H9 (cell line): ENCODE measurements at regions not wholly inside any gene's neighbourhood (a gene's known extent, or its start where the extent isn't known, plus 50 kb on each side); places are given as distances from the start of the nearest gene placed in this dataset.
"Not testable (repeated sequence)": the region's sequence is repeated elsewhere in the genome, so short reads cannot be mapped to it uniquely, and the experiment has no call there.

Source experiments
- DNase-seq: peaks from one replicate; pipeline ENCODE4 v3.0.0-alpha.2; 2017
- H2AFZ ChIP-seq: one replicate; pipeline ENCODE4 v1.6.1; 2013; ENCODE audit warnings: mild to moderate bottlenecking, low read length, control low read depth, moderate library complexity
- H2AK5ac ChIP-seq: 2 replicates; pipeline ENCODE4 v1.6.1; 2013; ENCODE audit warnings: low read length, control low read depth, mixed read lengths; ENCODE audit not compliant: insufficient read length
- H2BK120ac ChIP-seq: one replicate; pipeline ENCODE4 v1.6.1; 2013; ENCODE audit warnings: low read depth, mild to moderate bottlenecking, low read length, control low read depth, inconsistent platforms; ENCODE audit not compliant: poor library complexity, severe bottlenecking
- H2BK12ac ChIP-seq: 2 replicates; pipeline ENCODE4 v1.6.1; 2013; ENCODE audit warnings: low read length, control low read depth, mixed read lengths, low read depth; ENCODE audit not compliant: insufficient read length
- H2BK15ac ChIP-seq: 2 replicates; pipeline ENCODE4 v1.6.1; 2013; ENCODE audit warnings: low read depth, low read length, control low read depth
- H2BK20ac ChIP-seq: one replicate; pipeline ENCODE4 v1.6.1; 2013; ENCODE audit warnings: low read depth, mild to moderate bottlenecking, low read length, control low read depth, inconsistent platforms; ENCODE audit not compliant: poor library complexity, severe bottlenecking
- H2BK5ac ChIP-seq: 2 replicates; pipeline ENCODE4 v1.6.1; 2013; ENCODE audit warnings: low read length, control low read depth, mixed read lengths; ENCODE audit not compliant: insufficient read length
- H3K14ac ChIP-seq: 2 replicates; pipeline ENCODE4 v1.6.1; 2013; ENCODE audit warnings: low read length, control low read depth; ENCODE audit not compliant: insufficient read depth
- H3K18ac ChIP-seq: 2 replicates; pipeline ENCODE4 v1.6.1; 2013; ENCODE audit warnings: low read depth, mild to moderate bottlenecking, mixed read lengths, low read length, control low read depth; ENCODE audit not compliant: insufficient read length
- H3K23ac ChIP-seq: 2 replicates; pipeline ENCODE4 v1.6.1; 2013; ENCODE audit warnings: low read length, control low read depth, mixed read lengths, low read depth; ENCODE audit not compliant: insufficient read length
- H3K23me2 ChIP-seq: 2 replicates; pipeline ENCODE4 v1.6.1; 2013; ENCODE audit warnings: low read depth, mild to moderate bottlenecking, mixed read lengths, low read length, control low read depth; ENCODE audit not compliant: insufficient read length, poor library complexity, severe bottlenecking
- H3K27ac ChIP-seq: 2 replicates; pipeline ENCODE4 v1.5.1; 2013; ENCODE audit warnings: low read length, control low read depth, mixed read lengths, low read depth; ENCODE audit not compliant: insufficient read length
- H3K27me3 ChIP-seq: 2 replicates; pipeline ENCODE4 v1.6.1; 2013; ENCODE audit warnings: low read length, control low read depth, inconsistent platforms; ENCODE audit not compliant: insufficient read depth
- H3K4ac ChIP-seq: 2 replicates; pipeline ENCODE4 v1.6.1; 2013; ENCODE audit warnings: low read depth, mild to moderate bottlenecking, control low read depth, inconsistent platforms, low read length, moderate library complexity
- H3K4me1 ChIP-seq: 2 replicates; pipeline ENCODE4 v1.6.1; 2013; ENCODE audit warnings: low read length, control low read depth, inconsistent platforms; ENCODE audit not compliant: insufficient read depth
- H3K4me2 ChIP-seq: 2 replicates; pipeline ENCODE4 v1.6.1; 2013; ENCODE audit warnings: low read length, control low read depth, mixed read lengths; ENCODE audit not compliant: insufficient read length, insufficient read depth
- H3K56ac ChIP-seq: 2 replicates; pipeline ENCODE4 v1.6.1; 2013; ENCODE audit warnings: low read depth, mild to moderate bottlenecking, mixed read lengths, low read length, control low read depth; ENCODE audit not compliant: insufficient read length
- H3K79me1 ChIP-seq: 2 replicates; pipeline ENCODE4 v1.6.1; 2013; ENCODE audit warnings: low read depth, mild to moderate bottlenecking, moderate library complexity, low read length, control low read depth, inconsistent platforms; ENCODE audit not compliant: insufficient read depth, poor library complexity, severe bottlenecking
- H3K79me2 ChIP-seq: 2 replicates; pipeline ENCODE4 v1.6.1; 2013; ENCODE audit warnings: low read length, control low read depth, inconsistent platforms; ENCODE audit not compliant: insufficient read depth
- H3K9ac ChIP-seq: 2 replicates; pipeline ENCODE4 v1.6.1; 2013; ENCODE audit warnings: low read length, control low read depth, mixed read lengths; ENCODE audit not compliant: insufficient read length; ENCODE audit errors: extremely low read depth
- H3K9me3 ChIP-seq: one replicate; pipeline ENCODE4 v1.6.1; 2013; ENCODE audit warnings: low read depth, low read length, inconsistent platforms; ENCODE audit not compliant: control insufficient read depth
- H3T11ph ChIP-seq: one replicate; pipeline ENCODE4 v1.6.1; 2013; ENCODE audit warnings: mild to moderate bottlenecking, low read length, control low read depth, inconsistent platforms
- H4K20me1 ChIP-seq: one replicate; pipeline ENCODE4 v1.6.1; 2013; ENCODE audit not compliant: control insufficient read depth, insufficient read length, insufficient read depth
- H4K5ac ChIP-seq: 2 replicates; pipeline ENCODE4 v1.6.1; 2013; ENCODE audit warnings: low read depth, mild to moderate bottlenecking, mixed read lengths, low read length, control low read depth; ENCODE audit not compliant: insufficient read length
- H4K8ac ChIP-seq: replicated peaks from 2 replicates; pipeline ENCODE4 v1.6.1; 2013; ENCODE audit warnings: low read length, control low read depth, mixed read lengths, low read depth; ENCODE audit not compliant: insufficient read length
- H4K91ac ChIP-seq: 2 replicates; pipeline ENCODE4 v1.6.1; 2013; ENCODE audit warnings: low read depth, mild to moderate bottlenecking, moderate library complexity, mixed read lengths, low read length, control low read depth; ENCODE audit not compliant: insufficient read length
- H3K27ac Mint-ChIP-seq, 3 experiments: 2 replicates in 2 of 3; 3 replicates in 1 of 3; pipeline ENCODE4 v1.8.0; 2020 to 2021; ENCODE audit warnings: mixed read lengths in 3 of 3, mild to moderate bottlenecking in 1 of 3, moderate library complexity in 1 of 3
- H3K27me3 Mint-ChIP-seq: 2 replicates; pipeline ENCODE4 v1.8.0; 2021; ENCODE audit warnings: low read depth, mild to moderate bottlenecking, moderate library complexity, mixed read lengths
- H3K36me3 Mint-ChIP-seq, 3 experiments: 2 replicates in 2 of 3; 3 replicates in 1 of 3; pipeline ENCODE4 v1.8.0; 2020 to 2021; ENCODE audit warnings: low read depth in 3 of 3, mixed read lengths in 3 of 3; ENCODE audit not compliant: insufficient read depth in 1 of 3
- H3K4me1 Mint-ChIP-seq, 2 experiments: 2 replicates each; pipeline ENCODE4 v1.8.0; 2020; ENCODE audit warnings: mixed read lengths in 2 of 2
- H3K4me3 Mint-ChIP-seq, 2 experiments: 2 replicates in 1 of 2; 3 replicates in 1 of 2; pipeline ENCODE4 v1.8.0; 2020 to 2021; ENCODE audit warnings: mild to moderate bottlenecking in 2 of 2, mixed read lengths in 2 of 2, moderate library complexity in 1 of 2
- H3K9me3 Mint-ChIP-seq, 2 experiments: 2 replicates in 1 of 2; 3 replicates in 1 of 2; pipeline ENCODE4 v1.8.0; 2020; ENCODE audit warnings: mild to moderate bottlenecking in 2 of 2, mixed read lengths in 2 of 2, moderate library complexity in 1 of 2
- CTCF ChIP-seq: fragments of 200-600 bp; sonication (generic); conservative IDR thresholded peaks from 3 replicates; pipeline ENCODE4 v1.8.0; 2021; ENCODE audit warnings: antibody characterized with exemption, mild to moderate bottlenecking
- WGBS: extraction: QIAGEN DNeasy Blood & Tissue Kit; methylation state at CpG from one replicate; pipeline ENCODE4 v1.1.7; 2013; ENCODE audit warnings: missing lambda C conversion rate, low lambda C conversion rate, mixed read lengths; ENCODE audit not compliant: insufficient read length; ENCODE audit errors: extremely low coverage; 5-methylcytosine and 5-hydroxymethylcytosine counted together

GRCh38 chr16:65807858-65808257 lies 558.6 kb upstream of the CDH5 start:
- Histone ChIP-seq H4K5ac (no peak overlapping the region), H3K56ac (no peak overlapping the region), H4K91ac (no peak overlapping the region), H3K79me1 (no peaks in the 10 kb centered on the region), H2BK15ac (no peak overlapping the region), H3T11ph (no peak overlapping the region), H3K18ac (no peak overlapping the region), H3K14ac (no peak overlapping the region), H3K4ac (no peak overlapping the region), H4K8ac (no peak overlapping the region), H3K27ac (no peak overlapping the region), H2AK5ac (no peak overlapping the region), H2AFZ (no peak overlapping the region), H3K9me3 (no peaks in the 10 kb centered on the region), H3K23ac (no peak overlapping the region), H3K27me3 (no peaks in the 10 kb centered on the region), H2BK12ac (no peak overlapping the region), H4K20me1 (no peaks in the 10 kb centered on the region), H3K79me2 (no peaks in the 10 kb centered on the region), H3K4me1 (no peaks in the 10 kb centered on the region), H3K9ac (no peak overlapping the region), H2BK5ac (no peak overlapping the region), H2BK20ac (no peak overlapping the region), H2BK120ac (no peak overlapping the region), H3K4me2 (no peak overlapping the region), H3K23me2 (no peaks in the 10 kb centered on the region)
- Mint-ChIP-seq H3K4me1 (peaks cover 4 to 5% of the 10 kb centered on the region in 2 experiments; a peak in 1 of 4 replicates), H3K36me3 (no peaks in the 10 kb centered on the region), H3K27ac (no peak overlapping the region), H3K4me3 (no peak overlapping the region), H3K27me3 (no peaks in the 10 kb centered on the region), H3K9me3 (no peaks in the 10 kb centered on the region)
- no peak for TF ChIP-seq CTCF
- DNase-seq = no peak
- no CpG with 5 or more reads among the region's 1 CpG for WGBS

GRCh38 chr16:65805704-65806103 lies 560.8 kb upstream of the CDH5 start:
- H4K91ac ChIP-seq, H4K5ac ChIP-seq, H3K9me3 Mint-ChIP-seq: not testable (repeated sequence)

More at GRCh38 chr16:65805704-65806103, 560.8 kb upstream of the CDH5 start:
- H4K20me1 ChIP-seq, H3T11ph ChIP-seq, H2BK120ac ChIP-seq, DNase-seq, H3K27ac Mint-ChIP-seq, H3K4me2 ChIP-seq, H3K4me1 ChIP-seq, H3K14ac ChIP-seq, H2BK5ac ChIP-seq, H2BK15ac ChIP-seq, H3K23ac ChIP-seq, H3K4ac ChIP-seq, H4K8ac ChIP-seq, H3K56ac ChIP-seq, H3K27me3 Mint-ChIP-seq, H3K4me3 Mint-ChIP-seq, H2BK12ac ChIP-seq, H3K79me2 ChIP-seq, H2AK5ac ChIP-seq, H3K18ac ChIP-seq, H3K36me3 Mint-ChIP-seq, H3K27me3 ChIP-seq, H3K9me3 ChIP-seq, H3K9ac ChIP-seq, H2AFZ ChIP-seq, H3K23me2 ChIP-seq, H3K27ac ChIP-seq, H3K79me1 ChIP-seq, H2BK20ac ChIP-seq, H3K4me1 Mint-ChIP-seq: not testable (repeated sequence)
